HepG2 (cell line): ENCODE measurements at regions not wholly inside any gene's neighbourhood (a gene's known extent, or its start where the extent isn't known, plus 50 kb on each side); places are given as distances from the start of the nearest gene placed in this dataset.

Experiments used
- ATAC-seq: fragments of 200-7000 bp; cut with Tn5 transposase; 3 replicates; pipeline ENCODE4 v1.9.1; 2020; ENCODE audit warnings: mild to moderate bottlenecking, moderate library complexity
- BruUV-seq: library from RNA; stranded (reverse); fragments of 400-500 nt; replicated peaks from 2 replicates; lab custom pipeline; 2021; lab: Mats Ljungman, UMichigan
- CTCF ChIA-PET: fragments of 300-600 bp; formaldehyde crosslinking; extraction: SDS; loops from one replicate; lab custom pipeline; 2021; ENCODE audit warnings: low total read pairs, inconsistent platforms, low intra/inter-chr PET ratio; lab: Yijun Ruan, JAX
- POLR2A ChIA-PET: fragments of 350-600 bp; sonication (Branson Sonifier 250); formaldehyde crosslinking; loops from one replicate; lab custom pipeline; 2020; ENCODE audit warnings: antibody characterized with exemption, inconsistent platforms; lab: Yijun Ruan, JAX
- DNase-seq: peaks from one replicate; pipeline ENCODE4 v3.0.0-alpha.2; 2015; ENCODE audit warnings: low spot score
- FAIRE-seq: peaks from 3 replicates; lab custom pipeline; 2011; peaks lifted over from hg19 to GRCh38; lab: Jason Lieb, UNC
- H2AFZ ChIP-seq: one replicate; pipeline ENCODE4 v1.6.1; 2011; ENCODE audit warnings: low read length, inconsistent platforms
- H3K27ac ChIP-seq: fragments of 300-600 bp; 3 replicates; pipeline ENCODE4 v1.8.0; 2011; ENCODE audit warnings: mixed run types, mild to moderate bottlenecking, mixed read lengths, low read length, inconsistent platforms; ENCODE audit not compliant: insufficient read depth; ENCODE audit errors: extremely low read length
- H3K27me3 ChIP-seq, 2 experiments: fragments of 200-600 bp in 1 of 2; 2 replicates in 1 of 2; 3 replicates in 1 of 2; pipeline versions ENCODE4 v1.6.0 to v1.8.0; 2011; ENCODE audit warnings: low read length in 2 of 2, mild to moderate bottlenecking in 2 of 2, moderate library complexity in 2 of 2, inconsistent platforms in 1 of 2; ENCODE audit not compliant: insufficient read depth in 2 of 2, control insufficient read depth in 1 of 2
- H3K36me3 ChIP-seq, 2 experiments: fragments of 200-600 bp in 1 of 2; replicated peaks in 1 of 2; 2 replicates in 1 of 2; 3 replicates in 1 of 2; pipeline versions ENCODE4 v1.5.1 to v1.8.0; 2011; ENCODE audit warnings: low read length in 2 of 2, inconsistent platforms in 1 of 2; ENCODE audit not compliant: insufficient read depth in 2 of 2, control insufficient read depth in 1 of 2
- H3K4me1 ChIP-seq: 2 replicates; pipeline ENCODE4 v1.5.1; 2012; ENCODE audit warnings: low read length, inconsistent platforms; ENCODE audit not compliant: insufficient read depth
- H3K4me2 ChIP-seq: 2 replicates; pipeline ENCODE4 v1.6.0; 2011; ENCODE audit warnings: low read depth, low read length, inconsistent platforms
- H3K4me3 ChIP-seq, 3 experiments: fragments of 200-600 bp in 1 of 3; sonication (generic), shearing (Covaris generic) in 1 of 3; replicated peaks in 1 of 3; 2 replicates each; pipeline ENCODE4 v1.5.1; 2011 to 2016; ENCODE audit warnings: low read length in 3 of 3, inconsistent platforms in 2 of 3, low read depth in 2 of 3, mild to moderate bottlenecking in 2 of 3, control low read depth in 1 of 3, mixed read lengths in 1 of 3; ENCODE audit not compliant: insufficient read depth in 1 of 3
- H3K79me2 ChIP-seq: one replicate; pipeline ENCODE4 v1.6.1; 2011; ENCODE audit warnings: low read length, inconsistent platforms; ENCODE audit not compliant: insufficient read depth
- H3K9ac ChIP-seq: 2 replicates; pipeline ENCODE4 v1.6.0; 2011; ENCODE audit warnings: mild to moderate bottlenecking, low read depth, low read length, inconsistent platforms; ENCODE audit not compliant: insufficient read depth
- H3K9me3 ChIP-seq: 2 replicates; pipeline ENCODE4 v1.5.1; 2012; ENCODE audit warnings: mild to moderate bottlenecking, low read length
- H4K20me1 ChIP-seq: 2 replicates; pipeline ENCODE4 v1.6.0; 2011; ENCODE audit warnings: inconsistent platforms, mild to moderate bottlenecking, low read length, moderate library complexity; ENCODE audit not compliant: insufficient read depth
- HOMEZ ChIP-seq: IDR thresholded peaks from 2 replicates; pipeline ENCODE4 v1.6.1; 2016; ENCODE audit warnings: low read depth
- NCOA5 ChIP-seq: sonication (generic); formaldehyde crosslinking; IDR thresholded peaks from 2 replicates; pipeline ENCODE4 v1.4.0; 2020; ENCODE audit warnings: missing genetic modification reagents
- PTBP1 ChIP-seq: fragments of 200-400 bp; formaldehyde crosslinking; IDR thresholded peaks from 2 replicates; pipeline ENCODE4 v1.6.1; 2018; ENCODE audit warnings: low read length, low read depth; ENCODE audit not compliant: poor library complexity, severe bottlenecking
- RARA ChIP-seq: IDR thresholded peaks from 2 replicates; pipeline ENCODE4 v1.6.1; 2016; ENCODE audit warnings: missing genetic modification reagents, missing compliant biosample characterization
- RBAK ChIP-seq: sonication (generic); formaldehyde crosslinking; IDR thresholded peaks from 2 replicates; pipeline ENCODE4 v1.5.1; 2020; ENCODE audit warnings: mild to moderate bottlenecking, missing genetic modification reagents
- SNAPC4 ChIP-seq: sonication (generic); formaldehyde crosslinking; IDR thresholded peaks from 2 replicates; pipeline ENCODE4 v1.4.0; 2020; ENCODE audit warnings: mild to moderate bottlenecking, missing genetic modification reagents
- SOX13 ChIP-seq, 3 experiments: fragments of 450-650 bp in 1 of 3; sonication (generic) in 1 of 3; formaldehyde crosslinking in 1 of 3; IDR thresholded peaks in 2 of 3; conservative IDR thresholded peaks in 1 of 3; 2 replicates each; pipeline versions ENCODE4 v1.5.0 to v1.6.1; 2016 to 2020; ENCODE audit warnings: antibody characterized with exemption in 1 of 3, mild to moderate bottlenecking in 1 of 3, missing compliant biosample characterization in 1 of 3, missing genetic modification reagents in 1 of 3, moderate library complexity in 1 of 3
- ZBTB4 ChIP-seq: sonication (generic); formaldehyde crosslinking; IDR thresholded peaks from 2 replicates; pipeline ENCODE4 v1.4.0; 2020; ENCODE audit warnings: missing genetic modification reagents, mild to moderate bottlenecking, borderline replicate concordance
- ZNF10 ChIP-seq: sonication (generic); formaldehyde crosslinking; IDR thresholded peaks from 2 replicates; pipeline ENCODE4 v1.4.0; 2020; ENCODE audit warnings: mild to moderate bottlenecking, low read depth, missing genetic modification reagents, borderline replicate concordance
- ZNF547 ChIP-seq: sonication (generic); formaldehyde crosslinking; IDR thresholded peaks from 2 replicates; pipeline ENCODE4 v1.5.1; 2020; ENCODE audit warnings: mild to moderate bottlenecking, missing genetic modification reagents
- ZNF7 ChIP-seq: IDR thresholded peaks from 2 replicates; pipeline ENCODE4 v1.6.1; 2016; ENCODE audit warnings: missing biosample characterization, missing genetic modification reagents
- ZNF749 ChIP-seq: sonication (generic); formaldehyde crosslinking; IDR thresholded peaks from 2 replicates; pipeline ENCODE4 v1.8.0; 2022; ENCODE audit warnings: mild to moderate bottlenecking, missing genetic modification reagents, moderate library complexity, borderline replicate concordance
- ZNF772 ChIP-seq: sonication (generic); formaldehyde crosslinking; IDR thresholded peaks from 2 replicates; pipeline ENCODE4 v1.5.0; 2020; ENCODE audit warnings: mild to moderate bottlenecking, missing genetic modification reagents
- WGBS: methylation state at CpG from one replicate; pipeline ENCODE4 v1.1.6; 2017; ENCODE audit warnings: low lambda C conversion rate; 5-methylcytosine and 5-hydroxymethylcytosine counted together
- in situ Hi-C: cut with HindIII; loops from 2 replicates; pipeline ENCODE4 v1.10.0; 2017; ENCODE audit warnings: low pct_unique_long_range_greater_than_20kb; ENCODE audit not compliant: extremely low pct_ligation_motif_present
- intact Hi-C: fragments of 100-400 bp; cut with micrococcal nuclease; formaldehyde crosslinking; loops from one replicate; pipeline ENCODE4 v1.10.0; 2022; ENCODE audit not compliant: unreplicated experiment

- Histone ChIP-seq H3K4me1 (no peaks in the 10 kb centered on the region), H4K20me1 (no peaks in the 10 kb centered on the region), H3K27ac (no peak overlapping the region), H3K9me3 (no peaks in the 10 kb centered on the region), H3K4me3 (no peak overlapping the region), H3K36me3 (no peaks in the 10 kb centered on the region), H3K79me2 (no peaks in the 10 kb centered on the region), H3K4me2 (no peak overlapping the region), H3K9ac (no peak overlapping the region), H3K27me3 (no peaks in the 10 kb centered on the region), H2AFZ (no peak overlapping the region)
- WGBS, result 1% methylated on average over 4 of the region's 4 CpGs
- in situ Hi-C loops, result no loop called here
- ChIA-PET CTCF (no interaction called here), POLR2A (no interaction called here)
- intact Hi-C loops, result no loop called here
- DNase-seq (no peak), ATAC-seq (no peak), FAIRE-seq (no peak)
- no peak for TF ChIP-seq RARA (CRISPR knock-in tag)
- TF ChIP-seq RBAK (CRISPR knock-in tag), result no peak
- no peak for TF ChIP-seq ZNF547 (CRISPR knock-in tag)
- TF ChIP-seq ZNF7 (CRISPR knock-in tag), result no peak
- TF ChIP-seq ZNF772 (CRISPR knock-in tag), result no peak
- TF ChIP-seq ZNF10 (CRISPR knock-in tag), result no peak
- no peak for TF ChIP-seq ZNF749 (CRISPR knock-in tag)
- no peak for TF ChIP-seq SNAPC4
- no peak for TF ChIP-seq ZBTB4
- TF ChIP-seq SOX13 (IDR thresholded peaks at IDR 0.05), result no peak
- no peak for TF ChIP-seq SOX13 (CRISPR knock-in tag; conservative IDR thresholded peaks at IDR 0.05 in 1 of 2, IDR thresholded peaks at IDR 0.05 in 1 of 2)
- no peak for TF ChIP-seq HOMEZ (CRISPR knock-in tag)
- no peak for TF ChIP-seq NCOA5 (CRISPR knock-in tag)
- no peak for TF ChIP-seq PTBP1
- no TSS peak for BruUV-seq
Measured at GRCh38 chr9:78712903-78713613, 416.1 kb downstream of the PSAT1 start.
